GM04503 (cell line): ENCODE measurements at regions not wholly inside any gene's neighbourhood (a gene's known extent, or its start where the extent isn't known, plus 50 kb on each side); places are given as distances from the start of the nearest gene placed in this dataset.
"Not testable (repeated sequence)": the region's sequence is repeated elsewhere in the genome, so short reads cannot be mapped to it uniquely, and the experiment has no call there.

Experiments
- DNase-seq: peaks from one replicate; pipeline ENCODE4 v3.0.0-alpha.2; 2012; ENCODE audit warnings: low read depth

DNA sequence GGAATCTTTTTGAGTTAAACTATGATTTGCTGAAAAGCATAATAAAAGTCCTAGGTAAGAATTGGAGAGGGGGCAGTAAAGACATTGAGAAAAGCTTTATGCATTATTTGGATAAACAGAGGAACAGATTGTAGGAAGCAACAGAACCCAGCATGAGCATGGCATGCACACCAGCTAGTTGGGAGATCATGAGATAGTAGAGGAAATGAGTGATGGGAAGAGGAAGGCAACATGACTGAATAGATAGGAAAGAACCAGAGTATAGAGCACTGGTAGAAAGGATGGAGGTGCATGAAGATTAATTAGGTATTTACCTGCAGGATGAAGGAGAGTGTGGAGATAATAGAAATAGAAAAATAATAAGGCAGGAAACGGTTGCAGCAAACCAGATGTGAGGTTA, 248.5 kb upstream of the LMO3 start:
- DNase-seq = no peak

DNA sequence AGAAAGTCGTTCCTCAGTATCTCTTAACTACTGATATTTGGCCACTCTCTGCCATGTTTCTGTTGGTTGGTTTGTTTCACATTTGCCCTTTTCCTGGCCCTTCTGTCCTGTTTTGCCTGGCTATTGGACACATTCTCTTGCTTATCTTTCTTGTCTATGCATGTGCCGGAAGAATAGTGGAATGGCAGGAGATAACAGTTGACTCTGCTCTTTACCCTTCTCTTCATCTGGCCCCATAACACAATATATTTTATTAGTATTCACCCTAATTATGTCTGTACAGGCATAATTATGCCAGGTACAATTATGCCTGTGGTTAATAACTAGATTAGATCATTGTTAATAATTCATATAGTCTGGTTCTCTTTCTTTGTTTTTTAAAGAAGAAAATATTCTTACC, 243.5 kb upstream of the LMO3 start:
- no peak for DNase-seq

GRCh38 chr12:16844875-16845274, 238.9 kb upstream of the LMO3 start:
- DNase-seq = no peak

DNA sequence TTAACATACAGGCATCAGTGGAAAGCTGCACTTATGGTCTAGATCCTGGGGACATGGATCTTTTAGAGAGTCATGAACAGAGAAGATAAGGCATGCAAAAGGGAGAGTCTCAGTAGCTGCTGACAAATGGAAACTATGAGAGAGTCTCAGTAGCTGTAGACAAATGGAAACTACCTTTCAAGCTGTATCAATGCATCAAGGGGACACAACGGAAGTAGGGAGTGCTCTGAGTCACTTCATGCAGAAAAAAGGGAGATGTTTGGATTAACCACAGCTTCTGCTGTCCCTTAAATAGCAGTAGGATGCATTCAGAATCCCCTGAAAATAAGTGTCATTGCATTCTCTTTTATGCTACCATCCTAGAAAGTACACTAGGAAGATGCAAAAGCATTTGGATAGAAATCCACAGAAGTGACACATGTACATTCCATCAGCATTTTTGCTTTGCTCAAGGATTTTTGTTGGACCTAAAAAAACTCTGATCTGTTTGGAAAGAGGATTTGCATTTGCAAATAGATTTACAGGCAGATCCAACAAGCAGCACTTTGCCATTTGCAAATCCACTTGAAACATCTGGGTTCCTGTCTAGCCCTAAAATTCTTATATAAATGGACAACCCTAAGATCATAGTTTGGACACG, 227.5 kb upstream of the LMO3 start:
- DNase-seq = no peak

- no peak for DNase-seq
Measured at GRCh38 chr12:16828891-16829290, 222.9 kb upstream of the LMO3 start.

- DNase-seq = no peak
Measured at GRCh38 chr12:16807731-16808130, 201.8 kb upstream of the LMO3 start.

- no peak for DNase-seq
Measured at GRCh38 chr12:16796168-16796567, 190.2 kb upstream of the LMO3 start.

- DNase-seq = no peak
Measured at GRCh38 chr12:16789204-16789790, 183.3 kb upstream of the LMO3 start.

DNA sequence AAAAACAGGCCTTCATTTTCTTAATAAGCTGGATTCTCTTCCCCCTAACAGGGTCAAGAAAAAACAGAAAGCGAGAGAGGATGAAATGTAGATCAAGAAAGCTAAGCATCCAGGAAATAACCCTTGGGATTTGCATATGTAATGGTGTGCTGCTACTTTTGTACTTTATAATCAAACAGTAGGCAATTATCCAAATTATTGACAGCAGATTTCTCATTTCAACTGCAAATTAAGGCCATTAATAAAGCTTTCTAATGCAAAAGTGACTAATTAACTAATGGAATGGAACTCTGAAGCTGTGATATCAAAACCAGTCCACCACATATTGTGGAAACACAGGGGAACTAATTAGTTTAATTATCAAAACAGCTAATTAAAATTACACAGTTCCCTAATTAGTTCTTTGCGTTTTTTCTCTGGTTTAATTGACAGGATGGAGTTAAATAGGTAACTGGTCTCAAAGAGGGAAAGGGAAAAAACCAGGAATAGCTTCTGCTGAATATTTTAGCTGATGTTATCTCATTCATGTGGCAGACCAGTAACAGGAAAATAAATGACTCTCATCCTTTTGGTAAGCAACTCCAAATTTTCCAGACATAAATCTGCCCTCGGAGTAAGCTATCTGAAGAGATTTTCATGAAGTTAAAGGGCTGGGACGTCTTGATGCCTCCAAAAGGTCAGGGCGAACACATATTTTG, 182.7 kb upstream of the LMO3 start:
- DNase-seq = no peak

DNA sequence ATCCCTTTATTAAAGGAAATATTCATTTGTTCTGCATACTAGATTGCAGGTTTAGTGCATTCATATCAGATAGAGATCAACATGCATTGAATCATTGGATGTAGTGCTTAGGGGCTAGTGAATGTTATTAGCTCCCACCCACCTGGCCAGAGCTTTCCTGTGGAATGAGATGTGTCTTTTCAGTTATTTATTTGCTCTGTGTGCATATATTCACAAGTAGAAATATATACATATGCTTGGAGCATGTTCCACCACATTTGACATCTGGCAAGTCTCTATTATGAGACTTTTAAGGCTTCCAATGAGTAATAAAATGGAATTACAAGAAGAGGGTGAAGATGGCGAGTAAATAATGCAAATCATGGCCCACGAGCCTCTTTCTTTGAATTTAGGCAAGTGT, 180.0 kb upstream of the LMO3 start:
- no peak for DNase-seq

GRCh38 chr12:16785524-16785923, 179.6 kb upstream of the LMO3 start:
- no peak for DNase-seq

DNA sequence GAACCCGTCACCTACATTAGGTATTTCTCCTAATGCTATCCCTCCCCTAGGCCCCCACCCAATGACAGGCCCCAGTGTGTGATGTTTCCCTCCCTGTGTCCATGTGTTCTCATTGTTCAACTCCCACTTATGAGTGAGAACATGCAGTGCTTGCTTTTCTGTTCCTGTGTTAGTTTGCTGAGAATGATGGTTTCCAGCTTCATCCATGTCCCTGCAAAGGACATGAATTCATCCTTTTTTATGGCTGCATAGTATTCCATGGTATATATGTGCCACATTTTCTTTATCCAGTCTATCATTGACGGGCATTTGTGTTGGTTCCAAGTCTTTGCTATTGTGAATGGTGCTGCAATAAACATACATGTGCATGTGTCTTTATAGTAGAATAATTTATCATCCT, 163.2 kb upstream of the LMO3 start:
- not testable (repeated sequence) for DNase-seq

DNA sequence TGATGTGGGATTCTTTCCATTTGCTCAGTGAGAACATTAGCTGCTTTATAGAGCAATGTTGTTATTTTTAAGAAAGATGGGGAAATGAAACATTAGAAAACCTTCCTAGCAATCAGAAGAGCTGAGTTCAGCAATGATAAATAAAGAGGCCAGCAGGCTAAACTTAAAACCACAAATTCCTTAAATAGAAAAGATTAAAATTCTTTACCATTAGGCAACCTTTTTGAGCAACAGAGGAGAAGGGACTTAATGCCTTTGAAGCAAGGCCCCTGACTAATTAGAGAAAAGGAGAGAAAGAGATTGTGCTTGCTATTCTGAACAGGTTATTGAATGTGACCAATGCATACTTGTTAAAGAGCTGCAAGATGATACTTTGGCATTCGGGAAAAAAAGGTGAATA, 160.8 kb upstream of the LMO3 start:
- no peak for DNase-seq

DNA sequence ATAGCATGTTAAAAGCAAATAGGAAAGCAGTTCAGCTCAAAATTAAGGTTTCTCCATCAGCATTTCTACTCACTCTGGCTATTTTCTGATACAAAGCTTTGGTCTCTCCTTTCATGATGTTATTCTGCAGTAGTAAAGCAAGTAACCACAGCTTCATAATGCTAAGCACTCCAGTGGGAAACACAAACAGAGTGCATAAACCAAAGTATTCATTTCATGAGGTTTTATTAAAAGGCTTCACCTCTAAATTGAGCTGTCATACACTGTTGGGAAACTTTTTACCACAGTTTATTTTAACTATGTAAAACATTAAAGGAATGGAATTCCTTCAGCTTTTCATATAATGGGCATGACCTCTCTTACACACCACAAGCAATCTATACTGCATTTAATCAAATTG, 157.9 kb upstream of the LMO3 start:
- DNase-seq = no peak

- DNase-seq = no peak
Measured at GRCh38 chr12:16756833-16757555, 151.0 kb upstream of the LMO3 start.

DNA sequence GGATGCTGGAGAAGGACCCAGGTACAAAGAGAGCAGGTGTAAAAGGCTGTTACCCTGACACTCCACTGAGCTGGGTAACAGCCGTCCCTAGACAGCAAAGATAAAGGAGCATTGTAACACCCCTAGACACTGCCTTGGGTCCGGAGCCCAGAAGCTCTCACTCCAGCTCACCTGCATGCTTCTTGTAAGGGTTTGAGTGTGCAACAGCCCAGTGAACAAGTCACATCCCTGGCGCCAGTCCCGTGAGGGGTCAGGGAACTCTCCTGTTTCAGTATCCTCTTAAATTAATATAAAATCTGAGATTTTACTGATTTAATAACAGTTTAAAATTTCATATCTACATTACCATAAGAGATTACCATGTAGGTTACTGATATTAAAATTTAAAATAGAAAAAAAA, 124.8 kb upstream of the LMO3 start:
- no peak for DNase-seq

- no peak for DNase-seq
Measured at GRCh38 chr12:16726879-16727278, 120.9 kb upstream of the LMO3 start.

DNA sequence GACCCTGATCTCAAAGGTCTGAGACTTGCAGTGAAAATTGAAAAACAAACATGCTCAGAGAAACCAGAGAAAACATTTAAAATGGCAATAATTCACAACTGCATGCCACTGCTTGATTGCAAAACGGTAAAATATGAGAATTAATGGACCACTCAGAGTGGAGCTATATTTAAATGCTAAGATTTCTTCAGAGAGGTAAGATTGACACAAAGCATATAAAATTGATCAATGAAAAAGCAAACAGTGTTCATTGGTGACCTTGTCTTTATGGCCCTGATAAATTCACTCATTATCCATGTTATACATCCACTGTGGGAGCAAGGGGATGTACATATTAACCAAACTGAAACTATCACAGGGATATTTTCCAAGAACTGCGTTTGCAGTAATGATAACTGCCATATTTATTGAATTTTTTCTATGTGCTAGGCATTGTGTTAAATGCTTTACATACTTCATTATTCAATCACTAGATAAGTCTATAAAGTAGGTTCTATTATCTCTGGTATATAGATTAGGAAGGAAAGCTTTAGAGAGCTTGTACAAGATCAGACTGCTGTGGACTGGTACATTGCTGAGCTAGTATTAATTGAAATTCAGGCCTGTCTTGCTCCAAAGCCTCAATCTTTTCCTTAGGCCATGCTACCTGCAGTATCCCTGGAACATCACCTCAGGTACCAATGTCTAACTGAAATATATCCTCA, 113.9 kb upstream of the LMO3 start:
- DNase-seq = no peak

- DNase-seq = no peak
Measured at GRCh38 chr12:16716928-16717327, 111.0 kb upstream of the LMO3 start.

DNA sequence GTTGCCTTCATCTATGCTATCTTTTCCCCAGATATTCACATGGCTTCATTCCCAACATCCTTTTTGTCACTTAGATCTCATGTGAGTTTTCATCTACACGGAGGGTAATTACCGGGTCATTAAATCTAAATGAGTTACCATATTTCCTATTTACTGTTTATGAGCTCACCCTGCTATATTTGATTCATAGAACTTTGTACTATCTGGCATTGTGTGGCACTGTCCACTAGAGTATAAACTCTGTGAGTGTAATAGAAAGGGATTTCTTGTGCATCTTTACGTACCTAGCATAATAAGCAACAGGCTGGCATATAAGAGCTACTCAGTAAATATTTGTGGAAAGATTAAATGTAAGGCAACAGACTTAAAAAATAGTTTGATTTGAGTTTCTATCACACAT, 86.1 kb upstream of the LMO3 start:
- DNase-seq = no peak

- DNase-seq = no peak
Measured at GRCh38 chr12:16691624-16692023, 85.7 kb upstream of the LMO3 start.

DNA sequence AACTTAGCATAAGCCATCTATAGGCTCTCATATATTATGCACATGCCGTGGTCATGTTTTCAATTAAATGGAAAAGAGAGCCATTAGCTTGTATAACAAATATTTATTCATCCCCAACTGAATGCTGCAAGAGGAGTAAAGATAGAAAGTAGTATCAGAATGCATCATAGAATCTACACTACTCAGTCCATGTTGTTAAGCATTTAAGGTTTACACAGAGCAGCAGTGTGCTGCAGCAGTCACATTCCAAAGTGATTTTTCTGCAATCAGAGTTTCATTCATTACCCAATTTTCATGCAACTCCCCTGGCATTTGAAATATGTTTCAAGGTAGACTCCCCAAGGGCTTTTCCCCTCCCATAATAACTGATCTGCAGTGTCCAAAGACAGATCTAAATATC, 82.2 kb upstream of the LMO3 start:
- DNase-seq = no peak
